GM19324 (cell line): ENCODE measurements at regions not wholly inside any gene's neighbourhood (a gene's known extent, or its start where the extent isn't known, plus 50 kb on each side); places are given as distances from the start of the nearest gene placed in this dataset.

ENCODE experiments used
- ATAC-seq: cut with Tn5 transposase; IDR thresholded peaks from one replicate; pipeline ENCODE4 v1.9.1; 2021; ENCODE audit warnings: mild to moderate bottlenecking, moderate library complexity; ENCODE audit not compliant: unreplicated experiment, low FRiP score

DNA sequence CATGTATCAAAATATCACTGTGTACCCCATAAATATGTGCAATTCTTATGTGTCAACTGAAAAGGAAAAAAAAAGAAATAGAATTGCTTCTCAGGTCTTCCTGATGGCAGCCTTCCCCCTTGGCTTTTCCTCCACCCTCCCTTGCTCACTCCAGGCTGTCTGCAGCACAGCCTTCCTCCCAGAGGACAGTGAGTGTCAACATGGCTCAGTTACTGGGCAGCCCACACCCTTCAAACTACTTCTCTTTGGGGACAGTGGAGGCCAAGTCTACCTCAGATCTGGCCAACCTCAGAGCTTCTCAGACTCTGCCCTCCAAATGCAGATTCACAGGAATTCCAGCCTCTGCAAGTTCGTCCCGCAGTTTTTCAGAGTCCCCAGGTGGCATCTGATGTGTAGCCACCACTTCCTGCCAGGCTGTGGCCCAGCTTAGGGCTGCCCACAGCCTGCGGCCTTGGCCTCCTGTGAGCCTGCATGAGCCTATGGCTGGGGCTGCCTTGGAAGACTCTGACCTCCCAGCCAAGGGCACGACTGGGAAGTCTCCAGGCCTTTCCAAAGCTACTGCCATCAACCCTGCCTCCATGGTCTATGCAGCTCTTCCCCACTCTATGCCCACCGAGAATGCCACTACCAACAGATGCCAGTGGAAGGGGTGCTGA, 148.0 kb upstream of the PWP1 start:
- no peak for ATAC-seq

DNA sequence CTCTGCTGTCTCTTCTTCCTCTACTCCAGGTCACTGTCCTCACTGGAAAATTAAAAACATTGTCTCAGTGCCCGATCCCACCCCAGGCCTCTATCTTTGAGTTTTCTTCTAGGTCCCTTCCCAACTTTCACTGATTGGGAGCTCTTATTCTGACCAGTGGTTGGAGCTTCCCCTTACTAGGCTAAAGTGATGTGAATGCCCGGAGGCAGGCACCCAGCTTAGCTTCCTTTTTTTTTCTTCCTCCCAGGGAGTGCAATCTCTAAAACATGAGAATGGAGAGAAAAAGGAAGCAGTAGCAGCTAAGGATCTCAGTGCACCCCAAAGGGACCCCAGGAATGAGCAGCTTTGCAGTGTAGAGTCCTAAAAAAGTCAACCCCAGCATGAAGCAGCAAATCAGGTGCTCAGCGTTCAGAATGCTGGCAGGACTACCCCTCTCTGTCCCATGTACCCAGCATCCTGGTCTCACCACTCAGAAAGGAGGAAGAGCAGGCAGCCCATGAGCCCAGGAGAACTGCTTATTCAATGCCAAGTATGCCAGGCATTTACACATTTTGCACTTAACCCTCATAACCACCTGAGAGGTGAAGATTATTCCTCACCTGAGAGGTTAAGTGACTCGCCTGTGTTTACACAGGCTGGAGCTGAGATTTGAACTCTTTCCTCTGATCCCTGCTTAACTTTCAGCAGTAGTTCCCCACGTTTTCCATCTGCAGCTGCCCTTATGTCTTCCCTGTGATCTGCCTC, 146.2 kb upstream of the PWP1 start:
- no peak for ATAC-seq

DNA sequence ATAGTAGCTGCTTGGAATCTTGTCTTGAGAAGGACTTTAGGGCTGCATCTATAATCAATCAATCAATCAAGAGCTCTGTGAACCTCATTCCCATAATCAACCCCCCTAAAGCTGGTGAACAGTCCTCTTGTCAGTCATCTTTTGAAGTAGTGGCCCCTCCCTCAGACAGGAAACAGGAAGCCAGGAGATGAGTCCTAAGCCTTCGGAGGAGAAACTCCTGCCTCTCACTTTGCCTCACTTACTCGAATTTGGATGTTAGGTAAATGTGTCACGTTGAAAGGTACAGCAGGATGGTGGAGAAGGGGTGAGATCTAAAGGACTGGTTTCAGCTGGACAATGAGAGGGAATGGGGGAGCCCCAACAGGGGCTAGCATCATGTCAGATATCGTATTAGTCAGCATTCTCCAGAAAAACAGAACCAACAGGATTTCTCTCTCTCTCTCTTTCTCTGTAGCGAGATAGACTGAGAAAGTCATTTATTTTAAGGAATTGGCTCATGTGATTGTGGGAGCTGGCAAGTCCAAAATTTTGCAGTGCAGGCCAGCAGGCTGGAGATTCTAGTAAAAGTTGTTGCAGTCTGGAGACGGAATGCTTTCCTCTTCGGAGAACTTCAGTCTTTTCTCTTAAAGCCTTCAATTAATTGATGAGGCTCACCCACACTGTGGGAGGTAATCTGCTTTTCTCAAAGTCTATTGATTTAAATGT, 144.4 kb upstream of the PWP1 start:
- ATAC-seq = no peak

DNA sequence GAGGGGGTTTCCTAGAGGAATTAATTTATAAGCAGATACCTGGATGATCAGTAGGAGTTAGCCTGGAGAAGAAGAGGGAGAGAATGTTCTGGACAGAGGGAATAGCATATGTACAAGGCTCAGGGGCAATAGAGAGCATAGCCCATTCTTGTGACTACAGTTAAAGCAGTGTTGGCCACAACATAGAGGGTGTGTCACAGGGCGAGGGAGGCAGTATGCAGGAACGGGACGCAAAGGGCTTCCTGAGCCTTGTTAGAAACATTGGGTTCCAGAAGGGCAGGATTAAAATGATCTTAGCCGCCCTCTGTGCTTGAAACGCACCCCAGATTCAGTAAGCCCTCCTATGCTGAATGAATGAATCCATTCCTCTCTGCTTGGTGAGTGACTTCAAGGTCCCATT, 142.2 kb upstream of the PWP1 start:
- no peak for ATAC-seq

DNA sequence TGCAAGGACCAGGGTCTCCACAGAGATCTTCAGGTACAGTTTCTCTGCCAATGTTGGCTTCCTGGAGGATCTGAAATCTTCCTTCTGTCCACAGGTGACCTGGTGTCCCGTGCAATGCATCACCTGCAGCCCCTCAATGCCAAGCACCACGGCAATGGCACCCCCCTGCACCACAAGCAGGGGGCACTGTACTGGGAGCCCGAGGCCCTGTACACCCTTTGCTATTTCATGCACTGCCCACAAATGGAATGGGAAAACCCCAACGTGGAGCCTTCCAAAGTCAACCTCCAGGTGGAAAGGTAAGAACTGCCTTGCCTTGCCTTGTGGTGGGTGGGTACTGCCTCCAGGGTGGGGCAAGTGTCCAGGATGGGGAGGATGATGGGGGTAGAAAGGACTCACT, 141.8 kb upstream of the PWP1 start:
- no peak for ATAC-seq

DNA sequence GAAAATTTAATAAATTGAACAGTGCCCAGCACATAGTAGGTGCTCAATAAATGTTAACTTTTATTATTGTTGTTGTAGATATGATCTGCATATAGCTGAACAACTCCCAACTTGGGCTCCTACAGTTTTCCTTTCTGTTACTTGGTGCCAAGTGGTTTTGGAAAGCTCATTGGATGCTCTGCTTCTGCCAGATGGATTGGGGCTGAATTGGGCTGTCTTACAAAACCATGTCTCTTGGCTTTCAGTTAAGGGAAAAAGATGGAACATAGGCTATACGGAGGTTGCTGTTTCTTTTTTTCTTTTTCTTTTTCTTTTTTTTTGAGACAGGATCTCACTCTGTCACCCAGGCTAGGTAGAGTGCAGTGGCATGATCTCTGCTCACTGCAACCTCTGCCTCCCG, 140.7 kb upstream of the PWP1 start:
- no peak for ATAC-seq

DNA sequence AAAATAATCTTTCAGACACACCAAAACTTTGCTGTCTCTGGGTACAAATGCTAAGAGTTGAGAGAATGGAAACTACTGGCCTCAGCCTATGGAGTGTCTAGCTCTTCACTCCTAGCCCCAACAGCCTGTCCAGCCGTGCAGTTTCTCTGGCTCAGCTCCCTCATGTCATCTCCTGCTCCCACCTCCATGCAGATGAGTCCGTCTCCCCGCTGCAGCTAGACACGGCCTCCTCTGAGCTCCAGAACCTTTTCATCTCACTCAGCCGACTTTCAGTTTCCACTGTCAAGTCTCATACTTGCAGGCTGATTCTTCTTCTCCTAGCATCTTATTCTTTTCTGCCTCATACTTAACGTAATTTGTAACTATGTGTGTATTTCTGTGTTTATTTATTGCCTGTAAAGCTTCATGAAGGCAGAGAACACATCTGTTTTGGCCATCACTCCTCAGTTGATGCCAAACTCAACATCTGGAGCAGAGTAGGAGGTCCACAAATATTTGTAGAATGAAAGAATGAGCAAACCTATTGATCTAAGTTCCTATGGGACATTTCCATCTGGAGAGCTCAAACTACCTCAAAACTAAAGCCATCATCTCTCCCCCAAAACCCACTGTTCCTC, 139.8 kb upstream of the PWP1 start:
- ATAC-seq = no peak

DNA sequence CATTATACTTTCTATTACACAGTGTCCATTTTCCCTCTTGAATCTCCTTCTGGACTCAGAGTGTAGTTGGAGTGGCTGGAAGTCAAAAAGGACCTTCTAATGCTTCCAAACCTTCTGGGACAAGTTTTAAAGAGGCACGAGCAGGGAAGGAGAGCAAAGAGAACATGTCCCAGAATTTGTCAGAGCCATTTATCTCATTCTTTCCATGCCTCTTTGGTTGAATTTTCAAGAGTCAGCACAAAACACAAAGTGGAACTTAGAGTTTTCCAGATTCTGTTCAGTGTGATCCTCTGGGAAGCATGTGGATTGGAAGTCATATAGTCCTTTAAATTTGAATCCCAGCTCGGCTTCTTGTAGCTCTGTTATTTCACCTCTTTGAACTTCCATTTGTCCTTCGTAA, 138.2 kb upstream of the PWP1 start:
- ATAC-seq = no peak

DNA sequence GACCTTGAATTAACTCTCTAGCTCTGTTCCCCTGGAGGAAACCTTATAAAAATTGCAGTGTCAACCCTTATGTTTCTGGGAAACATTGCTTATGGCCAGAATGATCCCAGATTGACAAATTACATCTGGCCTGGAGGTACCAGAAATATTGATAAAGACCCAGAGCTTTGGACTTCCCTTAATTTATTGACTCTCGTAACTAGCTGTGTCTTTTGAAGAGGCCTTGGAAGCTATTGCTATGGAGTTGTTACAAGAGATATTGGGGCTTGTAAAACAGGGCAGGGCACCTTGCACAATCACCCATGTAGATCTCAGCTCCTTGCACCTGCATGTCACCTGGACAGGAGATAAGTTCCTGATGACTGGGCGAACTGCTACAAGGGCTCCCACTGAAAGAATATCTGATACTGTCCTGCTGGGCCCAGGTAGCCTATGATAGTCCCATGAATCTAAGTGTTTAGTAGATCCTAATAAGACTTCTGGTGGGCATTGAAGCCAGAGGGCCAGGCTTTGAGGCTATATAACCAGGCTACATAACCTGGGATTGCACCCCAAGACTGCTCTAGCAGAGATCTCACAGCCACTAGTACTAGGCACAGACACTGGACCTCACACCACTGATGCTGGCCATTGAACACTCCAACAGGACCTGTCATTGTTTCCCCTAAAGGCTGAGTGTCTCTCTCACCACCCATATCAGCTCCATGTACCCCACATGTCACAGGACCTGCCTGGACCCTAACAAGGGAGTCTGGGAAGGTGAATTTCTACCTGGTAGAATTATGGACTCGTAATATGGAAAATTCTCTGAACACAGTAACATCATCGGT, 135.7 kb upstream of the PWP1 start:
- ATAC-seq = no peak

DNA sequence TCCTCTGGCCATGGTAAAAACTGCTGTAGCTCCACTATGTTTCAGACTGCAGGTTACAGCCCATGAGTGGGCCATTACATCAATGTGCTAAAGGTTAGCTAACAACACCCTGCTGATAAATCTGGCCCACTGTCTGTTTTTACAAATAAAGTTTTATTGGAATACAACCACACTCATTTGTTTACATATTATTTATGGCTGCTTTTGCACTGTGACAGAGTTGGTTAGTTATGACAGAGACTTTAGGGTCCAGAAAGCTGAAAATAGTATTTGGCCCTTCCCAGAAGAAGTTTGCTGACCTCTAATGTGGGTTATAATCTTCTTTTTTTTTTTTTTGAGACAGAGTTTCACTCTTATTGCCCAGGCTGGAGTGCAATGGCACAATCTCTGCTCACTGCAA, 134.2 kb upstream of the PWP1 start:
- no peak for ATAC-seq

DNA sequence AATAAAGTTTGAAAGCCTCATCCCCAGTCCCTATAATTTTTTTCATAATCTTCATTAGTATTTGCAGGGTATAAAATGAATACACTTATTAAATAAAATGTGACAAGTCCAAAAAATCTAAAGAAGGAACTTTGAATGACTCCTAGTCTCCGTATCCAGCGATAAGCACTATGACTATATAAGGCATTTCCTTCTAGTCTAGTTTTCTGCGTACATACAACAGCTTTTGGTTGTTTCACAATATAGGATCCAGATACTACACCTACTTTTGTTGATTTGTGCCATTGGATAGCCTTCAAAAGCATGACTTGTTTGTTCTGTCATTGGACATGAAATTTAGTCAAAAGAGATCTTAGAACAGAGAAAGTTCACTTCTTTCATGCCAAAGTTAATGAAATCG, 133.3 kb upstream of the PWP1 start:
- ATAC-seq = no peak

DNA sequence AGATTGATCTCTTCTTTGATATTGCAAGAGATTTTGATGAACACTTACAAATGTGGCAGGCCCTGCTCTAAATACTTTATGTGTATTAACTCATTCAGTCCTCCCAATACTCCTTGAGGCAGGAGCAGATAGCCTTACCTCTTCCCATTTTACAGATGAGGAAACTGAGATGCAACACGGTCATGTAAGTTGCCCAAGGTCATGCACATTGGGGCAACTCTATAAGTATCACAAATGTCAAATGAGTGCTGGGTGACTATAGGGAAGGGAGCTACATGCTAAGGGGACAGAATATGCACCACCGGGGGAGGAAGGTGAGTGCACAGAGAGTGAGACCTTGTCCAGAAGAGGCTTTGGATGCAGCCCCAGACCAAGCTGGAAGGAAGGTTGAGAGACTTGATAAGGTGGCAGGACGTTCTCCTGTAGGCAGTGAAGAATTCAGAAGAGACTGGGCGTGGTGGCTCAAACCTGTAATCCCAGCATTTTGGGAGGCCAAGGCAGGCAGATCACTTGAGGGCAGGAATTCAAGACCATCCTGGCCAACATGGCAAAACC, 132.3 kb upstream of the PWP1 start:
- no peak for ATAC-seq

DNA sequence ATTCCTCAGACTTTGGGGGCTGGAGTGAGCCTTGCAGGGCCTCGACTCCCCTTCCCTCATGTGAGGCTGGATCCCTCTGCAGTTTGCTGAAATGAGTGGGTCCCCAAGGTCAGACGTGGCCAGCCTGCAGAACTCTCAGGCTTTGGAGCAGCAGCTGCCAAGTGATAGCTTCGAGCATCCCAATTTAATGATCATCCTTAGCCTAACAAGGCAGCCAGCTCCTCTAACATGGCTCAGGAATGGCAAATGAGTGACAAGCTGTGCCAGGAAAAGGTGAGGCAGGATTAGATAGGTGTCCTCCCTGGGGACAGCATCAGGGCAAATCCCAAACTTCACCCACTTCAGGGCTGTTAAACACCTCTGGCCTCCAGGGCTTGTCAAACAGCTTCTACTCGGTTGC, 130.7 kb upstream of the PWP1 start:
- ATAC-seq = no peak

DNA sequence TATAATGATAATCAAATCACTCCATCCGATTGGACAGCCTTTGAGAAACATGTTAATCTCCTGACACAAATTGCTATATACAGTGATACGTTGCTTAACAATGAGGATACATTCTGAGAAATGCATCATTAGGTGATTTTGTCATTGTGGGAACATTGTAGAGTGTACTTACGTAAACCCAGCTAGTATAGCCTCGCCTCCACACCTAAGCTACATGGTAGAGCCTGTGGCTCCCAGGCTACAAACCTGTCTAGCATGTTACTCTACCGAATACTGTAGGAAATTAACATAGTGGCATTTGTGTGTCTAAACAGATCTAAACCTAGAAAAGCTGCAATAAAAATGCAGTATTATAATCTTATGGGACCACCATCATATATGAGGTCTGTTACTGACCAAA, 128.6 kb upstream of the PWP1 start:
- no peak for ATAC-seq

DNA sequence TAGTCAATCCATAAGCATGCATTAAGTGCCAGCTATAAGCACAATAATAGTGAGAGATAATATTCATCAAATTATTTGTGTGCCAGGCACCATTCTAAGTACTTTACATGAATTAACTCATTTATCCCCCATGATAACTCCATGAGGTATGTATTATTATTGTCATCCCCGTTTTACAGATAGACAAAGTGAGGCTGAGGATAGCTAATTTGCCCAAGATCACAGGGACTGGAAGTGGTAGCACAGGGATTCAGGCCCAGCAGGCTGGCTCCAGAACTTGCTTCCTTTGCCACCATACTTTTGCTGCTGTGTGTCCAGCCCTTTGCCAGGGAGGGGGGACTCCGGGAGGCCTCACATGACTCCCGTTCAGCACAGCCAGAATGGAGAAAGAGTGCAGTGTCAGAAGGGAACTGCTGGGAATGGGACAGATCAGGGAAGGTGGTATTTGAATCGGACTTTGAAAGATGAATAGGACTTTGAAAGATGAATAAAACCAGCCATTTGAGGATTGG, 128.0 kb upstream of the PWP1 start:
- no peak for ATAC-seq

DNA sequence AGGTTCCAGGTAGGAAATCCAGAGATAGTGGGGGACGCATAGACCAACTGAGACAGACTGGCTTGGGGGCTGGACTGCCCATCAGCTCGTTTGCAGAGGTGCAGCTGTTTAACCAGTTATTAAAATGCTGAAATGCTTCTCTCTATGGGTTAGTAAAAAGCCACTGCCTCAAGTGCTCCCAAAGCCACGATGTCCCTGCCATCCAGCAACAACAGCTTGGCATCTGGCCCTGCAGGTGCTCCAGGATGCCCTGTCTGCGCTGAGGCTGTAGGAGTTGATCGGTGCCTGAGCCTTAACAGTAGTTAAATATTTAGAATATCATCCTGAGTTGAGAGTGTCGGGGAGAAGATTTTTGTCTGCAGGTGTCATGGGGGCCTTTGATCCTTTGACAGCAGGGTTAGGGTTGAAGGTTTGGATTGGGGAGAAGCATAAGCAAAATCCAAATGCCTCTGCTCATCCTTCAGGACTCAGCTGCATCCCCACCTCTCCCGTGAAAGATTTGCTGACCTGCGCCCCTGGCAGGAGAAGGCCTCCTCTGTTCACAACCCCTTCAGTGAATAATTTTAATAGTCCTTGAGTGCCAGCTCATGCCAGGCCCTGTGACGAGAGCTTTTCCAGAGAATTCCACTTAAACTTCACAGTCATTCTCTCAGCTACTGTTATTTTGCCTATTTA, 127.3 kb upstream of the PWP1 start:
- no peak for ATAC-seq

DNA sequence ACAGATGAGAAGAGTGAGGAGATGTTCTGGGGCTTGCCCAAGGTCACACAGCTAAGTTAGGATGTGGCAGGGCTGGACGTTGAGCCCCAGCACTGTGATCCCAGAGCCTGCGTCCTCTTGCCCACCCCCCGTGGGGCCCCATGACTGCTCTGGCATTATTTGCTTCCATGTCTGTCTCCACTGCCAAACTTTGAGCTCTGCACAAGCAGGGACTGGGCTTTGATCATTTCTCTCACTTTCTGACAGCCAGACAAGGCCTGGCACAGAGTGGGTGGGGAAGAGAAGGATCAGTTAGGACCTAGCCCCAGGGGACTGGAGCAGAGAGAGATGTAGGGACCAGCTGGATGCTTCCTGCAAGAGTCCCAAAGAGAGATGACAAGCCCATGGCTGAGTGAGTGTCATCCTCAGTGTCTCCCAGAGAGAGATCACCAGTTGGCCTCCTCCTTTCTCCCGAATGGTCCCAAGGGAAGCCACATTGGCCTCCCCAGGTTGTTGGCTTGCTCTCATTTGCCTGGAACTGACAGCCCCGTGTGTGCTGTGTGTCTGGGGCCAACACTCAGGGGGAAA, 126.7 kb upstream of the PWP1 start:
- ATAC-seq = no peak

DNA sequence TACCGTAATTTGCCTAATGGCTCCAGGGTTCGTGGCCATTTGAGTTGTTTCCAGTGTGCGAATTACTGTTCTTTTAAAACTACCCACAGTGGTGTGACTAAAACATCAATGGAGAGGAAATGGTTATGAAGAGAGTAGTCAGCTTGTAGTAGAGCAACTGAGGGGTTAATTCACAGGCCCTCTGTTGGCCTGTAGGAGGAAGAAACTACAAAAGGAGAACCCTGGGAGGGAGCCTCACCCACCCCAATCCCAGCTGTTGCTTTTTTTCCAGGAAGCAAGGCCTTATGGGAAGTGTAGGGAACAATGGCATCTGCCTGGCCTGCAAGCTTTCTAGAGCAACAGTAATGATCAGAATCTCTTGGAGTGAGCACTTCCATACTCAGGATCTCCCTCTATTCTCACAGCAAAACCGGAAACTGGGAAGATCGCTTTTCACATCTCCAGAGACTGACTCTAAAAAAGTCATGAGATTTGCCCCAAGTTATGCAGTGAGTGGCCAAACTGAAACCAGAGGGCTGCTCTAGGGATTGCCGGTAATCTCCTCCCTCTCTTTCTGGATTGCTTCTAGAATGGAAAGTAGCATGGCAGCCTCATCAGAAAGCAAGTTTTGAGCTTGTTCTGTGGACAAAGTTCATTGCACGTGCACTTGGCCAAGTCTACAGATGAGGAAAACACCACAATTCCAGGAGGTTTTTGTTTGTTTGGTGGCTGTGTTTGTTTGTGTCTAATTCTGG, 125.3 kb upstream of the PWP1 start:
- ATAC-seq = no peak

DNA sequence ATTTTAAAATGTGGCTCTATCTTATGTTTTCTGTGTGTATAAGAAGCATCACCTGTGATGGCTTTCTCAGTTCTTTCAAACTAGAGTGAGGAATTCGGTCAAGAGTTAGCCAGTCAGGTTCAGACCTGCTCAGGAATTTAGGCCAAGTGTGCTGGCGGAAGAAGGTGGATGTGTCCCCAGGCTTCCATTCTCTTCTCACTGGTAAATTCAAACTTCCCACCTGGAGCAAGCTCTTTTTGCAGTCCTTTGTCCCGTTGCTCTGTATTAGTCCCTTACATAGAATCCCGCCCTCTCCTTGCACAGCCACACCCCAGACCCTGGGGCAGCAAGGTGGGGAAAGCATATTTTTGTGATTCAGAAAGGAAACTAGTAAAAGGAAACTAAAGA, 124.7 kb upstream of the PWP1 start:
- ATAC-seq = no peak
